GM21786 (cell line): ENCODE measurements at regions not wholly inside any gene's neighbourhood (a gene's known extent, or its start where the extent isn't known, plus 50 kb on each side); places are given as distances from the start of the nearest gene placed in this dataset.

Experiments
- ATAC-seq: cut with Tn5 transposase; IDR thresholded peaks from one replicate; pipeline ENCODE4 v1.9.1; 2021; ENCODE audit not compliant: unreplicated experiment

GRCh38 chr13:91115776-91116175 lies 231.7 kb upstream of the MIR17HG start:
- no peak for ATAC-seq

- no peak for ATAC-seq
These were observed 230.1 kb upstream of the MIR17HG start for GRCh38 chr13:91117351-91117750.

- no peak for ATAC-seq
These were observed 227.8 kb upstream of the MIR17HG start for GRCh38 chr13:91119643-91120042.

- no peak for ATAC-seq
These were observed 224.7 kb upstream of the MIR17HG start for GRCh38 chr13:91122766-91123165.

- ATAC-seq: no peak
These were observed 223.9 kb upstream of the MIR17HG start for GRCh38 chr13:91123456-91124127.

GRCh38 chr13:91126806-91127205 lies 220.7 kb upstream of the MIR17HG start:
- ATAC-seq: no peak

GRCh38 chr13:91127995-91128394 lies 219.5 kb upstream of the MIR17HG start:
- ATAC-seq: no peak

- ATAC-seq: no peak
These were observed 215.1 kb upstream of the MIR17HG start for GRCh38 chr13:91132381-91132780.

- ATAC-seq: no peak
These were observed 214.7 kb upstream of the MIR17HG start for GRCh38 chr13:91132786-91133185.

- peak; percentile 80 for ATAC-seq
These were observed 213.3 kb upstream of the MIR17HG start for GRCh38 chr13:91133941-91134802.

- ATAC-seq: peak; percentile 12
These were observed 212.7 kb upstream of the MIR17HG start for GRCh38 chr13:91134803-91135184.

- ATAC-seq: no peak
These were observed 212.1 kb upstream of the MIR17HG start for GRCh38 chr13:91135376-91135775.

GRCh38 chr13:91135968-91136367 lies 211.5 kb upstream of the MIR17HG start:
- ATAC-seq: no peak

GRCh38 chr13:91136806-91137205 lies 210.7 kb upstream of the MIR17HG start:
- ATAC-seq: no peak

- ATAC-seq: no peak
These were observed 208.3 kb upstream of the MIR17HG start for GRCh38 chr13:91139232-91139631.

GRCh38 chr13:91141543-91142061 lies 205.9 kb upstream of the MIR17HG start:
- ATAC-seq: no peak

GRCh38 chr13:91142572-91142971 lies 204.9 kb upstream of the MIR17HG start:
- ATAC-seq: no peak

GRCh38 chr13:91144054-91144453 lies 203.4 kb upstream of the MIR17HG start:
- ATAC-seq: no peak

GRCh38 chr13:91144486-91144885 lies 203.0 kb upstream of the MIR17HG start:
- no peak for ATAC-seq

GRCh38 chr13:91145571-91146205 lies 201.8 kb upstream of the MIR17HG start:
- ATAC-seq: no peak

GRCh38 chr13:91146601-91147000 lies 200.9 kb upstream of the MIR17HG start:
- no peak for ATAC-seq

GRCh38 chr13:91148098-91148497 lies 199.4 kb upstream of the MIR17HG start:
- ATAC-seq: no peak
